ACHN (cell line): ENCODE measurements at regions not wholly inside any gene's neighbourhood (a gene's known extent, or its start where the extent isn't known, plus 50 kb on each side); places are given as distances from the start of the nearest gene placed in this dataset.
"Not testable (repeated sequence)": the region's sequence is repeated elsewhere in the genome, so short reads cannot be mapped to it uniquely, and the experiment has no call there.

ENCODE experiments used
- DNase-seq: peaks from one replicate; pipeline ENCODE4 v3.0.0-alpha.2; 2015
- in situ Hi-C: cut with HindIII; loops from 2 replicates; pipeline ENCODE4 v1.10.0; 2017; ENCODE audit warnings: low sequenced_read_pairs, low pct_ligation_motif_present, low pct_unique_long_range_greater_than_20kb

DNA sequence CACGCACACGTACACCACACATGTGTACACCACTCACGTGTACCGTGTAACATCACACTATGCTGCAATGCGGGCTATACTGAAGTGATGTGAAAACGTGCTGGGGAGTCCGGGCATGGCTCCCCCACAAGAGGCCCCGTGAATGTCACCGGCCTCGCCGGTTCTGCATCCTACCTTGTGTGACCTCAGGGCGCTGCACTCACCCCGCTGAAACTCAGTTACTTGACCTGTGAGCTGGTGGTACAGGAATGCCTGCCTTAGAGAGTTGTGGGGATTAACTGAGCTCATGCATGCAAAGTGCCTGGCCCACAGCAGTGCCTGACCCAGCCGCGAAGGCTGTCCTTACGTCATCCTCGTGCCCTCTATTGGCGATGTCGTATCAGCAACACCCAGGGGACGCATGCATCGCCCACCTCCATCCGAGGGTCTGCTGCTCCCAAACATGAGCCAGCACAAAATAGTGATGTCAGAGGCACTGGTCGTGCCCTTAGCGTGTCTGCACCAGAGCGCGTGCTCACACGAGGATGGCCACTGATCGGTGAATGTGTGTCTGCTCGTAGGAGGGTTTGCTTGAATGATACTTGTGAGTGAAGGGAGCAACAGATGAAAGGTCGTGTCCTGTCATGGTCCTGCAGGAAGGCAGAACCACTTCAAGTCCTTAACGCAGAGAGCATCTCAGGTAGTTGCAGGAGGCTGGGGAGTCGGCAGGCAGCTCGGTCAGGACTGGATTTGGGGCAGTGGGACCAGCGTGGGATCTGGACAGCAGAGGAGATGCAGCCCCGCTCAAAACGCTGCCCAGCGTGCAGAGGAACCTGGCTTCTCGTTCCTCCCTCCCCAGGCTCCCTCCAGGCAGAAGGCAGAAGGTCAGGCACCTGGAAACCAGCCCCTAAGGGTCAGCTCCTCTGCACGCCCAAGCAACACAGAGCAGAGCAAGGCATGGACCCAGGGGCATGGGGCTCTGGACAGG lies 126.2 kb upstream of the SPACA7 start:
- DNase-seq, result no peak
- in situ Hi-C loops, result no loop called here

- in situ Hi-C loops, result no loop called here
Measured at GRCh38 chr13:112250788-112251445, 125.2 kb upstream of the SPACA7 start.

GRCh38 chr13:112251930-112252585 lies 124.1 kb upstream of the SPACA7 start:
- in situ Hi-C loops, result no loop called here
- no peak for DNase-seq

More at GRCh38 chr13:112250788-112251445, 125.2 kb upstream of the SPACA7 start:
- DNase-seq, result no peak

- DNase-seq, result no peak
- in situ Hi-C loops, result no loop called here
Measured at GRCh38 chr13:112252804-112253590, 123.2 kb upstream of the SPACA7 start.

DNA sequence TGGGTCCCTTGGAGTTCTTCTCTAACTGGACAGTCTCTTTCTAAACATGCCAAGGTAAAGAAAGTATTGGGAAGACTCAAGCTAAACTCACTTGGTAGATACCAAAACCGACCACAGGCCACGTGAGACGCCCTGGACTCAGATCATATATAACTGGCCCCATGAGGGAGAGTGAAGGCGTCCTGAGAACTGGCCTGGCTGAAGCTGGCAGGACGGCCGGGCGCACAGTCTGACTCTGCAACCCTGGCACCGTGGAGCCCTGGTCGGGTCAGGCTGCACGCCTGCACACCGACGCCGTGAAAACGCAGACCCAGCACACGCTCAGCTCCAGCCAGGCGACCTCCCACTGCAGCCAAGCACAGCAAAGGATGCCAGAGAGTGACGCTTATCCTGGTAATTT lies 122.5 kb upstream of the SPACA7 start:
- DNase-seq, result no peak
- in situ Hi-C loops, result no loop called here

DNA sequence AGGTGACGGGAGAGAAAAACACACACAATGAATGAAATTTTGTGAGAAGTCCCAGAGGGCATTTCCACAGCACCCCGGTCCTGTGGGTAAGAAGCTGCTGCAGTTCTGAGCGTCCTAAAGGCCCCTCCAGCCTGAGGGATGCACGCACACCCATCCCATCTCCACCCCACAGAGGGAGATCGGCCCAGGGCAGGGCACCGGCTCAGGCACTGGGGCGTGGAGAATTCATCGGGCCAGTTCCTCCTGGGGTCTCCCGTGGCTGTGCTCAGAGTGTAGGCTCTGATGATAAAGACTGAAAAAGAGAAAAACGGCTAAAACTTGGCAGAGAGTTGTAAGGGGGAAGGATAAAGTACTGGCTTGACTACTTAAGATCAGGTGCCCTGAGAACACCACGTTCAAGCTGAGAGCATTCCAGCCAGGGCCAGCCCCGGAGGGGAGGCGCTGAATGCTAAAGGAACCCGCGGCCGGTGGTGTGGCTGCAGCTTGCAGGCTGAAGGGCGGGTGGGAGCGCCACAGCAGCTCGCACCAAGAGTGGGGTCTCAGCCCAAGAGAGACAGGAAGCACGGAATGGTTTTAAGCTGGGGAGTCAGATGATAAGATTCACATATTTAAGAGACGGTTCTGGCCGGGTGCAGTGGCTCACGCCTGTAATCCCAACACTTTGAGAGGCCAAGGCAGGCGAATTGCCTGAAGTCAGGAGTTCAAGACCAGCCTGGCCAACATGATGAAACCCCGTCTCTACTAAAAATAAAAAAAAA lies 121.9 kb upstream of the SPACA7 start:
- in situ Hi-C loops, result no loop called here
- DNase-seq, result no peak

DNA sequence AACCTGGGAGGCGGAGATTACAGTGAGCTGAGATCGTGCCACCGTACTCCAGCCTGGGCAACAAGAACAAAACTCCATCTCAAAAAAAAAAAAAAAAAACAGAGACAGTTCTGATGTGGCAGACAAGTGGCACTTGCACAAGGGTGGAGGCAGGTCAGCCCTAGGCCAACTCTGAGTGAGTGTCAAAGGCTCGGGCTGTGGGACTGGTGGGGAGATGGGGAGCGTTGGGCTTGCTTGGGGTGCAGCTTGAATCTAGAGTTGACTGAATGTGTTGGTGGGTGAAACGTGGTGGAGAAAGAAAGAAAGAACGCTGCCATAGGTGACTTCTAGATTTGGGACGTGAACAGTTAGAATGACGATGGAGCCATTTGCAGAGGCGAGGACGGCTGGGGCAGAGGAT lies 121.3 kb upstream of the SPACA7 start:
- in situ Hi-C loops, result no loop called here
- no peak for DNase-seq

DNA sequence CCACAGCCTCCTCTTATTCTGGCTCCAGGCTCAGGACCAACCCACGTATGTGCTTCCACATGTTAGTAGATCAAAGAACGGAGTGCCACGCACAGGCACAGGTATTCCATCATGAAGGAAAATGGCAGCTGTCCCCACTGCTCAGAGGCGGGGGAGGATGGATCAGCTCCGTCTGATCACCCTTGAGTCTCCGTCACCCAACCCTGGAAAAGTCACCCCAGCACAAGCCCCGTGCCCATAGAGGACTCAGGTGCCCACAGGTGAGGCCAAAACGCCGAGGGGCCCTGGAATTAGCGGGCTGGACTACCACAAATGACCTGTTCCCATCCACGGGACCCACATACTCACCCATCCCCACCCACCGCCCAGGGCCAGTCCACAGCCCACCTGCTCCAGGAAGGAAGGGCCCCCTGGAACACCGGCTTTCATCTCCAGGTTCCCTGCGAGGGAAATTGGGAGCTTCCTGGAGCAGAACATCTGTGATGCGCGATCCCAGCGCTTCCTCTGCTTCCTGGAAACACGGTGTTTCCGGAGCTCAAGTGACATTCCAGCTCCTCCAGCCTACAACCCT lies 120.5 kb upstream of the SPACA7 start:
- no peak for DNase-seq
- in situ Hi-C loops, result no loop called here

DNA sequence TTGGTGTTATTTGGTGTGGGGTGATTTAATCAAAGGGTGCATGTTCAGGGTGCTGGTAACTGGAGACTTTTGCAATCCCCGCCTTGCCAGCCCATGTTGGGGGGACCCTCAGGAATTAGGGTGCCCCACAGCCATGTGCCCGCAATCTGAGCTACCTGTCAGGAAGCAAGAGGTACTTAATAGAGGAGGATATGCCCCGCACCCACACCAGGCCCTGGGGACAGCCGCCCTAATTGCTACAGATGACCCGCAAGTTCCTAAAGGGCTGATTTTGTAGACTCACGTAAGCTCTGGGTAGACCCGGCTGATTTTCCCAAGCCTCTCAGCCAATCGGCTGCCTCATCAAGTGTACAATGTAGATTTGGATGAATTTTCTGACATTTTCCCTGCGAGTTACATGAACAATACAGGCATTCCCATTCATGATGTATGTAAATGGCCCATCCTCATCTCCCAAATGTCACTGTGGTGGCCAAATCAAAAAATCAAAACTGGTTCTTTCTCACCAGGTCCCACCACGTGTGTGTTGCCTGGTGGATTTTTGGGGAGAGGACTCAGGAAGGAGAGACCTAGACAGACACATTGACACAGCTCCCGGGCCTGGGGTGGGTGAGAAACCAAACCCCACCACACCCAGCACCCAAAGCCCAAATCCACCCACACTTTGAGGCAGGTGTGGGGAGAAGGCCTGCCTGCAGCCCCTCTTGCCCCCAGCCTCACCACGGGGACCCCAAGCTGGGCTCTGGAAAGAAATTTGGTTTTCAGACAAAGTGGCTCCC lies 119.2 kb upstream of the SPACA7 start:
- DNase-seq, result no peak
- in situ Hi-C loops, result no loop called here

GRCh38 chr13:112259511-112259910 lies 116.6 kb upstream of the SPACA7 start:
- DNase-seq, result no peak
- in situ Hi-C loops, result no loop called here

DNA sequence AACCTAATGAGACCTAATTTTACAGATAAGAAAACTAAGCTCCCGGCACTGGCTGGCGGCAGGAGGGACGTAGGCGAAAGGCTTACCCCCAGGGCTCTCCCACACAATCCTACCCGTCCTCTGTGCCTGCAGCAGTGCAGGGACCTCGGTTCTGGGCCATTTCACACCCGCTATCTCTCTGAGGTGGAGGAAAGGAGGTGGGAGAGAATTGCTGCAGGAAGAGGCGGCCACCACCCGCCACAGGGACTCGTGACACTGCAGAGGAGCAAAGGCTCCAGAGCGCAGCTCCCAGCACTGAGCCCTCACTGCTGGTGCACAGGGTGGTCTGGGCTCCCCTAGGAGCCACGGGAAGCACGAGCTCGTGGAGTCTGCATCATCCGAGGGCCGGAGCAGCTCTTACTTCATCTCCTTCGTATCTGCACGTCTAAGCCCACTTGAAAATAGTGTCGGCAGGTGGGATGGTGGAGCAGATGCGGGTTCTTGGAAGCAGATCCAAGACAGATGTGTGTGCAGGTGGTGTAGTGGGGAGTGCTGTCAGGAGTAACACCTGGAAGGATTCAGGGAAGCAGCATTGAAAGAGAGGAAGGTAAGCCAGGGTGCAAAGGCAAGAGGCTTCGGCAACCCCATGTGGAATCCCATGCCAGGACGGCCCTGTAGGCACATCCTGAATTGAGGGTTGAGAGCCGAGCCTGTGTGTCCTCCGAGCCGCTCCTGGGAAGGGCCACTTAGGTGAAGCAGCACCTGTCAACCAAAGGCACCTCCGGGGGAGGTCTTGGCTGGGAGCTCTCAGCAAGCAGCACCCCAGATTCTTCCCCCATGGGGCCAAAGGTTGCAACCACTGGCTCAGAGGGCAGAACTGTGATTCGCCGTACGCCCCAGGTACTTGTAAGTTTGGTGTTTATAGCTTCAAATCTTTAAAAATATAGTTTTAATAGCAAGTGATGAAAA lies 115.8 kb upstream of the SPACA7 start:
- no peak for DNase-seq
- in situ Hi-C loops, result no loop called here

DNA sequence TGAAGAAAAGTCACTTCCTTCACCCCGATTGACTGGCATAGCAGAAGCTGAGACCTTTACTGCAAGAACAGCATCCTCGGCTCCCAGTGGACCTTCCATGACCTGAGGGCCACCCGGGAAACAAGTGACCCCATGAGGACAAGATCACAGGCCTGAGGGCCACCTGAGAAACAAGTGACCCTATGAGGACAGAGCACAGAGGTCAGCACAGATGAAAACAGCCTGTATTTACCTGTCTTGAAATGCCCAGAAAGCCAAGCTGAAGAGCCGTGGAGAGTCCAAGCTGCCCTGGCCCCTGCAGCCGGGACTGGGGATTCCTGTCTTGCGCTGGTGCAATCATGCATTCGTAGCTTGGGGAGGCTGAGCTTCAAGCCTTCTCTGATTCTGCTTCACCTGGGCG lies 114.2 kb upstream of the SPACA7 start:
- DNase-seq, result no peak
- in situ Hi-C loops, result no loop called here

- DNase-seq, result no peak
- in situ Hi-C loops, result no loop called here
Measured at GRCh38 chr13:112263152-112263551, 113.0 kb upstream of the SPACA7 start.

DNA sequence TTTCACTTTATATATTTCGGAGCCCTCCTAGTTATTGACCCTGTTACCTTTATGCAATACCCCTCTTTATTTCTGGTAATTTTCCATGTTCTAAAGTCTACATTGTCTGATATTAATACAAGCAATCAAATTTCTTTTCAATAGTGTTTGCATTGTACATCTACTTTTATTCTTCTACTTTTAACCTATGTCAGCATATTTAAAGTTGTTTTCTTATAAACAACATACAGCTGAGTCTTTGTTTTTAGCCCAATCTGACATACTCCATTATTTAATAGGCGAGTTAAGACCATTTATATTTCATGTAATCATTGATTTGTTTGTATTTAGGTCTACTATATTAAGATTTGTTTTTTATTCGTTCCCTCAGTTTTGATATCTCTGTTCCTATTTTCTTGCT lies 108.5 kb upstream of the SPACA7 start:
- in situ Hi-C loops, result no loop called here
- no peak for DNase-seq

GRCh38 chr13:112270951-112271350 lies 105.2 kb upstream of the SPACA7 start:
- in situ Hi-C loops, result no loop called here
- DNase-seq, result no peak

GRCh38 chr13:112286733-112287132 lies 89.4 kb upstream of the SPACA7 start:
- in situ Hi-C loops, DNase-seq: not testable (repeated sequence)
